ENCODE measurements at regions not wholly inside any gene's neighbourhood (a gene's known extent, or its start where the extent isn't known, plus 50 kb on each side); places are given as distances from the start of the nearest gene placed in this dataset.

GRCh38 chr1:239322369-239322768 lies 64.0 kb upstream of the CHRM3 start:
- DNase-seq (ENCODE audit: low spot score): no peak
- no peak for TF ChIP-seq CTCF (IDR thresholded peaks at IDR 0.05; ENCODE audit: borderline replicate concordance, control extremely low read depth, extremely low read depth, insufficient read depth, missing control alignments)
- in situ Hi-C loops (cut with MboI; ENCODE audit: low sequenced_read_pairs, unreplicated experiment): no loop called here

- no peak for DNase-seq (ENCODE audit: low spot score)
- in situ Hi-C loops (cut with MboI; ENCODE audit: low sequenced_read_pairs, unreplicated experiment): no loop called here
Observed at GRCh38 chr1:239321877-239322276, 64.5 kb upstream of the CHRM3 start.

GRCh38 chr1:239317948-239318347 lies 68.4 kb upstream of the CHRM3 start:
- in situ Hi-C loops (cut with MboI; ENCODE audit: low sequenced_read_pairs, unreplicated experiment): no loop called here
- no peak for DNase-seq (ENCODE audit: low spot score)
- TF ChIP-seq CTCF (IDR thresholded peaks at IDR 0.05; ENCODE audit: borderline replicate concordance, control extremely low read depth, extremely low read depth, insufficient read depth, missing control alignments): no peak

More at GRCh38 chr1:239321877-239322276, 64.5 kb upstream of the CHRM3 start:
- TF ChIP-seq CTCF (IDR thresholded peaks at IDR 0.05; ENCODE audit: borderline replicate concordance, control extremely low read depth, extremely low read depth, insufficient read depth, missing control alignments): no peak

GRCh38 chr1:239315631-239316217 lies 70.6 kb upstream of the CHRM3 start:
- in situ Hi-C loops (cut with MboI; ENCODE audit: low sequenced_read_pairs, unreplicated experiment): no loop called here
- TF ChIP-seq CTCF (IDR thresholded peaks at IDR 0.05; ENCODE audit: borderline replicate concordance, control extremely low read depth, extremely low read depth, insufficient read depth, missing control alignments): no peak
- DNase-seq (ENCODE audit: low spot score): no peak

GRCh38 chr1:239311331-239311730 lies 75.0 kb upstream of the CHRM3 start:
- no peak for DNase-seq (ENCODE audit: low spot score)
- no peak for TF ChIP-seq CTCF (IDR thresholded peaks at IDR 0.05; ENCODE audit: borderline replicate concordance, control extremely low read depth, extremely low read depth, insufficient read depth, missing control alignments)
- in situ Hi-C loops (cut with MboI; ENCODE audit: low sequenced_read_pairs, unreplicated experiment): no loop called here

GRCh38 chr1:239308701-239309333 lies 77.6 kb upstream of the CHRM3 start:
- TF ChIP-seq CTCF (IDR thresholded peaks at IDR 0.05; ENCODE audit: borderline replicate concordance, control extremely low read depth, extremely low read depth, insufficient read depth, missing control alignments): peak; percentile 47
- DNase-seq (ENCODE audit: low spot score): peak; percentile 4
- in situ Hi-C loops (cut with MboI; ENCODE audit: low sequenced_read_pairs, unreplicated experiment): no loop called here

Data from GM13976 (cell line).